Naive thymus-derived CD4-positive, alpha-beta T cell (primary cell): ENCODE measurements at regions not wholly inside any gene's neighbourhood (a gene's known extent, or its start where the extent isn't known, plus 50 kb on each side); places are given as distances from the start of the nearest gene placed in this dataset.

ENCODE experiments used
- ATAC-seq: fragments of 150-1000 bp; cut with Tn5 transposase; 2 replicates; pipeline ENCODE4 v1.10.0; 2021; ENCODE audit warnings: mild to moderate bottlenecking, moderate library complexity
- CTCF ChIA-PET: fragments of 350-600 bp; sonication (Branson Sonifier 250); formaldehyde crosslinking; loops from one replicate; lab custom pipeline; 2021; ENCODE audit warnings: antibody characterized with exemption; lab: Charles Lee
- POLR2A ChIA-PET: fragments of 350-600 bp; sonication (Branson Sonifier 250); formaldehyde crosslinking; loops from one replicate; lab custom pipeline; 2021; ENCODE audit warnings: antibody characterized with exemption, inconsistent platforms; lab: Charles Lee
- DNase-seq, 9 donors: peaks; one replicate each; pipeline versions ENCODE4 v3.0.0 to v3.0.0-alpha.2; 2020 to 2022; ENCODE audit warnings: mixed read lengths in 1 of 9
- H3K27ac ChIP-seq: one replicate; pipeline ENCODE4 v1.7.0; 2013; ENCODE audit warnings: mild to moderate bottlenecking, low read depth, low read length, moderate library complexity
- H3K27me3 ChIP-seq, 2 donors: one replicate each; pipeline ENCODE4 v1.7.0; 2013; ENCODE audit warnings: low read length in 2 of 2, mild to moderate bottlenecking in 2 of 2, moderate library complexity in 2 of 2; ENCODE audit not compliant: control insufficient read depth in 2 of 2, insufficient read depth in 2 of 2
- H3K36me3 ChIP-seq, 3 experiments: 1 replicate in 2 of 3; 2 replicates in 1 of 3; pipeline ENCODE4 v1.7.0; 2013; ENCODE audit warnings: low read length in 3 of 3, mild to moderate bottlenecking in 3 of 3, moderate library complexity in 1 of 3; ENCODE audit not compliant: insufficient read depth in 3 of 3, control insufficient read depth in 2 of 3
- H3K4me1 ChIP-seq, 2 donors: one replicate each; pipeline ENCODE4 v1.7.0; 2013; ENCODE audit warnings: low read length in 2 of 2, mild to moderate bottlenecking in 2 of 2, moderate library complexity in 1 of 2; ENCODE audit not compliant: control insufficient read depth in 2 of 2, insufficient read depth in 2 of 2
- H3K4me3 ChIP-seq: 2 replicates; pipeline ENCODE4 v1.7.0; 2013; ENCODE audit warnings: mild to moderate bottlenecking, low read length
- H3K9me3 ChIP-seq, 3 experiments: 1 replicate in 2 of 3; 2 replicates in 1 of 3; pipeline ENCODE4 v1.7.0; 2013; ENCODE audit warnings: low read length in 3 of 3; ENCODE audit not compliant: control insufficient read depth in 2 of 3
- H3K27ac Mint-ChIP-seq, 9 donors: one replicate each; pipeline ENCODE4 v1.8.0; 2020 to 2022; ENCODE audit warnings: mixed read lengths in 9 of 9, mild to moderate bottlenecking in 8 of 9, moderate library complexity in 5 of 9, inconsistent platforms in 2 of 9
- H3K27me3 Mint-ChIP-seq, 5 donors: one replicate each; pipeline ENCODE4 v1.8.0; 2021 to 2022; ENCODE audit warnings: mixed read lengths in 5 of 5, mild to moderate bottlenecking in 1 of 5
- H3K36me3 Mint-ChIP-seq, 5 donors: one replicate each; pipeline ENCODE4 v1.8.0; 2020 to 2022; ENCODE audit warnings: mixed read lengths in 5 of 5, mild to moderate bottlenecking in 3 of 5, inconsistent platforms in 1 of 5
- H3K4me1 Mint-ChIP-seq, 7 donors: one replicate each; pipeline ENCODE4 v1.8.0; 2020 to 2022; ENCODE audit warnings: mixed read lengths in 7 of 7, mild to moderate bottlenecking in 3 of 7, inconsistent platforms in 1 of 7
- H3K4me3 Mint-ChIP-seq, 10 donors: one replicate each; pipeline ENCODE4 v1.8.0; 2020 to 2022; ENCODE audit warnings: mild to moderate bottlenecking in 10 of 10, mixed read lengths in 10 of 10, moderate library complexity in 6 of 10, inconsistent platforms in 2 of 10
- H3K9me3 Mint-ChIP-seq, 11 donors: one replicate each; pipeline ENCODE4 v1.8.0; 2020 to 2022; ENCODE audit warnings: mixed read lengths in 11 of 11, mild to moderate bottlenecking in 4 of 11, inconsistent platforms in 1 of 11, moderate library complexity in 1 of 11
- intact Hi-C, 2 donors: fragments of 100-400 bp; cut with micrococcal nuclease; formaldehyde crosslinking; loops; one replicate each; pipeline ENCODE4 v1.15.1; 2023

DNA sequence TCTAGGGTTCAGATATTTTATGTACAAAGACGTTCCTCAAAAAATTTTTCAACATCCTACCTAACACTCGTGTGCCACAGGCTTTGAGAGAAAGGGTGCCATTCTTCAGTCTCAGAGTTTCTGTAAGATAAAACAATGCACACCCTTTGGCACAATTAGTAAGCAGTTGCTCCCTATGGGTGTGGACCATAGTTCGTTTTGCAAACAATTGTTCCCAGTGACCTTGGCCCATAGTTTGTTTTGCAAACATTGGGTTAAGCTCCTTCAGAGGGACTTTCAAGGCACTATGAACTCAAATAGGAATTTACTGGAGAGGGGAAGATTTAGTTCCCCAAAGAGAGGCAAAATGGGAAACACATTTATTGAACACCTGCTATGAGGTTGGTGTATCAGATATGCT is 220.3 kb upstream of the CA10 start:
- Histone ChIP-seq H3K4me1 (no peaks in the 10 kb centered on the region), H3K36me3 (no peaks in the 10 kb centered on the region), H3K27me3 (no peaks in the 10 kb centered on the region), H3K9me3 (no peaks in the 10 kb centered on the region), H3K4me3 (no peak overlapping the region), H3K27ac (no peak overlapping the region)
- Mint-ChIP-seq H3K27ac (no peak overlapping the region), H3K36me3 (no peaks in the 10 kb centered on the region), H3K9me3 (peaks cover 0 to 2% (median 0%) of the 10 kb centered on the region in 11 donors), H3K27me3 (no peaks in the 10 kb centered on the region), H3K4me3 (no peak overlapping the region), H3K4me1 (no peaks in the 10 kb centered on the region)
- ATAC-seq (no peak), DNase-seq (no peak)
- ChIA-PET CTCF (no interaction called here), POLR2A (no interaction called here)
- intact Hi-C loops, result no loop called here

DNA sequence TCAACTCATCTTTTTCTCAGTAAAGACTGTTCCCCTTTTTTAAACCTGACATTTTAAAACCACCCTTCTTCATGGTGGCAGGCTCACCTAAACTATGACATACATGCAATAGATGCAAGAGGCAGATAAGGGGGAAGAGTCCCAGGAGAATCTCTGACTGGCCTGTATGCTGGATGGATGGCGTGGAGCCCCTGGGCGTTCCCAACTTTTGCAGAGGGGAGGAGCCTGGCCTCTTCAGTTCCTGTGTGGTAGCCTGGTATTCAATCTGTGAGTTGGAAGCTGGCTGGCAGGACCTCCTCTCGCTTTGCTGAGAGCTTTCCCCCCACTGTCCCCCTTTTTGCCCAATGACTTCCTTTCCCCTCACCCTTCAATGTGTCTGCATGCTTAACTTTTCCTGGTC is 217.6 kb upstream of the CA10 start:
- POLR2A ChIA-PET, result no interaction called here
- Mint-ChIP-seq H3K9me3 (peaks cover 0 to 2% (median 0%) of the 10 kb centered on the region in 11 donors), H3K4me3 (no peak overlapping the region), H3K36me3 (no peaks in the 10 kb centered on the region), H3K4me1 (no peaks in the 10 kb centered on the region), H3K27ac (no peak overlapping the region), H3K27me3 (no peaks in the 10 kb centered on the region)
- Histone ChIP-seq H3K4me1 (no peaks in the 10 kb centered on the region), H3K9me3 (no peaks in the 10 kb centered on the region), H3K27me3 (no peaks in the 10 kb centered on the region), H3K36me3 (no peaks in the 10 kb centered on the region), H3K27ac (no peak overlapping the region), H3K4me3 (no peak overlapping the region)
- ATAC-seq (no peak), DNase-seq (no peak)
- CTCF ChIA-PET, result no interaction called here
- intact Hi-C loops, result no loop called here

GRCh38 chr17:52368886-52369285 is 210.4 kb upstream of the CA10 start:
- intact Hi-C loops, result loop anchor here in 1 of 2 donors (10.0 kb wide), 1 partner anchor 56 kb away; no protein-coding TSS in a partner anchor
- POLR2A ChIA-PET, result no interaction called here
- ATAC-seq, result no peak

DNA sequence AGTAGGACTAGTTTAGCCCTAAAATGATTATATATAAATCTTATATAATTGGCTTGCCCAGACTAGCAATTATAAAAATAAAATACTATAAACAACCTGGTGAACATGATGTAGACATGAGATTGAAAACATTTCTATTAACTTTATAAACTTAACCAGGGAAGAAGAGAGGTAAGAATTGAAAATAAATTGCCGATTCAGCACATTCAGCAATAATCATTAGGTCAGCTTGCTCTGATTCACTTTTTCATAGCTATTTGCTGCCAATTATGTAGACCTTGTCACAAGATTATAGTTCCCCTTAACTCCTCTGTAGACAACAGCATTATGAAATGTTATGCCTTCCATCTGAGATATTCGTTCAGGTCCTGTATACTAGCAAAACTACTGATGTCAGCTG is 199.3 kb upstream of the CA10 start:
- no peaks in the 10 kb centered on the region for H3K36me3 ChIP-seq
- peaks cover 2 to 22% (median 11%) of the 10 kb centered on the region in 11 donors for H3K9me3 Mint-ChIP-seq
- ChIA-PET CTCF (no interaction called here), POLR2A (no interaction called here)
- peaks cover 0 to 11% (median 0%) of the 10 kb centered on the region in 5 donors for H3K27me3 Mint-ChIP-seq
- H3K4me3 ChIP-seq, result no peak overlapping the region
- no peaks in the 10 kb centered on the region for H3K4me1 Mint-ChIP-seq
- H3K4me3 Mint-ChIP-seq, result no peak overlapping the region
- DNase-seq (no peak), ATAC-seq (no peak)
- H3K36me3 Mint-ChIP-seq, result peaks cover 0 to 9% (median 0%) of the 10 kb centered on the region in 5 donors
- H3K27ac Mint-ChIP-seq, result no peak overlapping the region
- no peaks in the 10 kb centered on the region for H3K4me1 ChIP-seq
- intact Hi-C loops, result no loop called here
- no peak overlapping the region for H3K27ac ChIP-seq
- H3K9me3 ChIP-seq, result no peaks in the 10 kb centered on the region
- no peaks in the 10 kb centered on the region for H3K27me3 ChIP-seq

More at GRCh38 chr17:52368886-52369285, 210.4 kb upstream of the CA10 start:
- no peak overlapping the region for H3K27ac Mint-ChIP-seq
- no peaks in the 10 kb centered on the region for H3K4me1 ChIP-seq
- no peak overlapping the region for H3K27ac ChIP-seq
- H3K9me3 ChIP-seq, result no peaks in the 10 kb centered on the region
- no peaks in the 10 kb centered on the region for H3K27me3 ChIP-seq
- no peak for DNase-seq
- no peaks in the 10 kb centered on the region for H3K36me3 Mint-ChIP-seq
- no peaks in the 10 kb centered on the region for H3K4me1 Mint-ChIP-seq
- peaks cover 0 to 1% (median 0%) of the 10 kb centered on the region in 11 donors for H3K9me3 Mint-ChIP-seq
- peaks cover 0 to 9% (median 0%) of the 10 kb centered on the region in 5 donors for H3K27me3 Mint-ChIP-seq
- H3K36me3 ChIP-seq, result no peaks in the 10 kb centered on the region
- H3K4me3 ChIP-seq, result no peak overlapping the region
- H3K4me3 Mint-ChIP-seq, result no peak overlapping the region
- CTCF ChIA-PET, result no interaction called here

DNA sequence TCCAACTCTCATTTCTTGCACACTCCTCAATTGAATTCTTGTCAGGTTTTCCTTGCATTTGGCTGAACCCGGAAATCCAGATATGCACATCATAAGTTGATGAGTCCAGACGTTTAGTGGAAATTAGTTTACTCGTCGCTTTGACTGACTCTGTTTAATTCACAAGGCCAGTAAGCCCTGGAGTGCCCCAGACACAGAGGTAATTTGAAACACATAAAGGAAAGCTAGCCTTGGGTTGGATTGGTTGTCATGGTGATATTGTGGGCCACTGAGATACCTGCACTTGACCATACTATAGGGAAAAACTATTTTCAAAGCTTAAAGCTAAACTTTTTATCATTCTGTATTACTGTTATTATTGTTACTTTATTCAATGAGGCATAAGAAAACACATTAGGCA is 178.3 kb upstream of the CA10 start:
- Histone ChIP-seq H3K27me3 (no peaks in the 10 kb centered on the region), H3K36me3 (no peaks in the 10 kb centered on the region), H3K27ac (no peak overlapping the region), H3K4me3 (no peak overlapping the region), H3K4me1 (no peaks in the 10 kb centered on the region), H3K9me3 (no peaks in the 10 kb centered on the region)
- ChIA-PET CTCF (no interaction called here), POLR2A (no interaction called here)
- ATAC-seq (no peak), DNase-seq (no peak)
- H3K27me3 Mint-ChIP-seq, result no peaks in the 10 kb centered on the region
- H3K27ac Mint-ChIP-seq, result no peak overlapping the region
- no peak overlapping the region for H3K4me3 Mint-ChIP-seq
- H3K36me3 Mint-ChIP-seq, result no peaks in the 10 kb centered on the region
- peaks cover 0 to 18% (median 4%) of the 10 kb centered on the region in 11 donors for H3K9me3 Mint-ChIP-seq
- H3K4me1 Mint-ChIP-seq, result no peaks in the 10 kb centered on the region
- intact Hi-C loops, result no loop called here

DNA sequence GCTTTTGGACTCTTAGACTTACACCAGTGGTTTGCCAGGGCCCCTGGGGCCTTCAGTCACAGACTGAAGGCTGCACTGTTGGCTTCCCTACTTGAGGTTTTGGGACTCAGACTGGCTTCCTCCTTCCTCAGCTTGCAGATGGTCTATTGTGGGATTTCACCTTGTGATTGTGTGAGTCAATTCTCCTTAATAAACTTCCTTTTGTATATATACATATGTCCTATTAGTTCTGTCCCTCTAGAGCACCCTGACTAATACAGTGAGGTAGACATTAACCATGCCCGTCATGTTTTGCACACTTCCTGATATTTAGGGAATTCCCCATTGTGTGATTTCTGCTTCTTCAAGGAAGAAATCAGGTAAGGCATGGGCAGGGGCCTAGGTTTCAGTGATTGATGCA is 147.8 kb upstream of the CA10 start:
- intact Hi-C loops, result no loop called here
- no peaks in the 10 kb centered on the region for H3K27me3 ChIP-seq
- H3K4me3 ChIP-seq, result no peak overlapping the region
- peaks cover 0 to 11% (median 3%) of the 10 kb centered on the region in 11 donors for H3K9me3 Mint-ChIP-seq
- no peak overlapping the region for H3K27ac Mint-ChIP-seq
- CTCF ChIA-PET, result no interaction called here
- no peak overlapping the region for H3K4me3 Mint-ChIP-seq
- DNase-seq (no peak), ATAC-seq (no peak)
- no peaks in the 10 kb centered on the region for H3K4me1 ChIP-seq
- H3K9me3 ChIP-seq, result no peaks in the 10 kb centered on the region
- POLR2A ChIA-PET, result no interaction called here
- H3K27me3 Mint-ChIP-seq, result peaks cover 0 to 5% (median 0%) of the 10 kb centered on the region in 5 donors
- no peaks in the 10 kb centered on the region for H3K36me3 ChIP-seq
- H3K4me1 Mint-ChIP-seq, result no peaks in the 10 kb centered on the region
- no peaks in the 10 kb centered on the region for H3K36me3 Mint-ChIP-seq
- no peak overlapping the region for H3K27ac ChIP-seq

GRCh38 chr17:52298881-52299280 is 140.4 kb upstream of the CA10 start:
- intact Hi-C loops, result no loop called here
- H3K4me3 Mint-ChIP-seq, result no peak overlapping the region
- POLR2A ChIA-PET, result no interaction called here

More at GRCh38 chr17:52298881-52299280, 140.4 kb upstream of the CA10 start:
- H3K36me3 Mint-ChIP-seq, result no peaks in the 10 kb centered on the region
- Histone ChIP-seq H3K4me1 (no peaks in the 10 kb centered on the region), H3K36me3 (no peaks in the 10 kb centered on the region), H3K27me3 (no peaks in the 10 kb centered on the region), H3K27ac (no peak overlapping the region), H3K9me3 (no peaks in the 10 kb centered on the region), H3K4me3 (no peak overlapping the region)
- peaks cover 0 to 6% (median 0%) of the 10 kb centered on the region in 5 donors for H3K27me3 Mint-ChIP-seq
- CTCF ChIA-PET, result interaction anchor here (0.6 kb wide), 1 partner anchor 772 kb away, joined by 3 read pairs; no protein-coding TSS in a partner anchor
- ATAC-seq (no peak), DNase-seq (no peak)
- peaks cover 0 to 3% (median 0%) of the 10 kb centered on the region in 11 donors for H3K9me3 Mint-ChIP-seq
- H3K4me1 Mint-ChIP-seq, result no peaks in the 10 kb centered on the region
- no peak overlapping the region for H3K27ac Mint-ChIP-seq
